ENCODE measurements at regions not wholly inside any gene's neighbourhood (a gene's known extent, or its start where the extent isn't known, plus 50 kb on each side); places are given as distances from the start of the nearest gene placed in this dataset.
A peak's percentile ranks its signal among the peaks of the same experiment; 100 is the strongest.

DNA sequence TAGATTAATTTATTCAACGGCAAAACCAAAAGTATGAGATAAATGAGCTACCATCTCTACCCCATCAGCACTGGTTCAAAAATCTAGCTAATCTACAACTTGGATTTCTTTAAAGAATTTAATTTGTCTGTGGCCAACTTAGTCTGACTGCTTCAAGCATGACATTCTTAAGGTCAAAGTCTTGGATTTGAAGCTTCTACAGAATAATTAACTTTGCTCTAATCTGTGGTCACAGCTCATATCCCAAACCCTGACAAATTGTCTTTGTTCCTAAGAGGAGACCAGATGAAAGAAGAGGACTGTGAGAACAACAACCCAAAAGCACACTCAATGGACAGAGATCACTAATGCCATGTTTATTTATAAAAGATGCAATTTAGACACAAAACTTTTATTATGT is 166.9 kb upstream of the EPHA7 start:
- TF ChIP-seq, protein P1, sequence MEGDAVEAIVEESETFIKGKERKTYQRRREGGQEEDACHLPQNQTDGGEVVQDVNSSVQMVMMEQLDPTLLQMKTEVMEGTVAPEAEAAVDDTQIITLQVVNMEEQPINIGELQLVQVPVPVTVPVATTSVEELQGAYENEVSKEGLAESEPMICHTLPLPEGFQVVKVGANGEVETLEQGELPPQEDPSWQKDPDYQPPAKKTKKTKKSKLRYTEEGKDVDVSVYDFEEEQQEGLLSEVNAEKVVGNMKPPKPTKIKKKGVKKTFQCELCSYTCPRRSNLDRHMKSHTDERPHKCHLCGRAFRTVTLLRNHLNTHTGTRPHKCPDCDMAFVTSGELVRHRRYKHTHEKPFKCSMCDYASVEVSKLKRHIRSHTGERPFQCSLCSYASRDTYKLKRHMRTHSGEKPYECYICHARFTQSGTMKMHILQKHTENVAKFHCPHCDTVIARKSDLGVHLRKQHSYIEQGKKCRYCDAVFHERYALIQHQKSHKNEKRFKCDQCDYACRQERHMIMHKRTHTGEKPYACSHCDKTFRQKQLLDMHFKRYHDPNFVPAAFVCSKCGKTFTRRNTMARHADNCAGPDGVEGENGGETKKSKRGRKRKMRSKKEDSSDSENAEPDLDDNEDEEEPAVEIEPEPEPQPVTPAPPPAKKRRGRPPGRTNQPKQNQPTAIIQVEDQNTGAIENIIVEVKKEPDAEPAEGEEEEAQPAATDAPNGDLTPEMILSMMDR (IDR thresholded peaks at IDR 0.05; ENCODE audit: insufficient read depth, low read length, poor library complexity, severe bottlenecking) = no peak
- H3K27me3 ChIP-seq (ENCODE audit: control insufficient read depth, insufficient read depth, low read length) = no peaks in the 10 kb centered on the region
- peak; percentile 60 for DNase-seq (ENCODE audit: low read depth)
- no peak overlapping the region for H3K4me3 ChIP-seq (ENCODE audit: low read depth, low read length)
- no peaks in the 10 kb centered on the region for H3K36me3 ChIP-seq (ENCODE audit: control insufficient read depth, insufficient read depth, low read length)

DNA sequence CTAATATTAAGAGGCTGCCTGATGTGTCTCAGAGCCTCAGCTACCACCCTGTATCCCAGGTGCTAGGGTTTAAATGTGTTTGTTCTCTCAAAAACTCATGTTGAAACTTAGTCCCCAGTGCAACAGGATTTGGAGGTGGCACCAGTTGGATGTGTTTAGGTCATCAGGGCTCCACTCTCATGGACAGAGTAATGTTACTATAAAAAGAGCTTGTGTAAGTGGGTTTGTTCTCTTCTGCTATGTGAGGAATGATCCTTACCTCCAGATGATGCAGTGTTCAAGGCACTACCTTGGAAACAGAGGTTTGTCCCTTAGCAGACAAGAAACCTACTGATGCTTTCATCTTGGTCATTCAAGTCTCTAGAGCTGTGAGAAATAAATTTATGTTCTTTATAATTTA is 164.9 kb upstream of the EPHA7 start:
- no peak for DNase-seq (ENCODE audit: low read depth)
- H3K36me3 ChIP-seq (ENCODE audit: control insufficient read depth, insufficient read depth, low read length) = no peaks in the 10 kb centered on the region
- H3K27me3 ChIP-seq (ENCODE audit: control insufficient read depth, insufficient read depth, low read length) = no peaks in the 10 kb centered on the region
- TF ChIP-seq, protein P1 (IDR thresholded peaks at IDR 0.05; ENCODE audit: insufficient read depth, low read length, poor library complexity, severe bottlenecking) = no peak
- H3K4me3 ChIP-seq (ENCODE audit: low read depth, low read length) = no peak overlapping the region

DNA sequence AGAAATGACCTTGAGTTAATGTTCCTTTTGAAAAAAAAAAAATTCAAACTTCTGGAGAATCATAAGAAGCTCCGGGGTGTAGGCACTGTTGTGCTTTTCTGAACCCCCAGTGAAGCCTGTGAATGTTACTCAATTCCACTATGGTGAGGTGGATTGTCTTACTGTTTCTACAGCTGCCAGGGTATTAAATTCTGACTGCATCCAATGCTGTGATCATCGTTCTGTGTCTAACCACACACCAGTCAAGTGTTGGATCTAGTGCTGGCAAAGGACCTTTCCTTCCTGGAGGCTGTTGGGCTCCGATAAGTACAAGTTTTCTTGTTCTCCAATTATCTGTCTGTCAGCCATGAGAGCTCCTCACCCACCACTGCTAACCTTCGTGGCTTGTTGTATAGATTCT is 162.0 kb upstream of the EPHA7 start:
- Histone ChIP-seq H3K36me3 (ENCODE audit: control insufficient read depth, insufficient read depth, low read length) (no peaks in the 10 kb centered on the region), H3K27me3 (ENCODE audit: control insufficient read depth, insufficient read depth, low read length) (no peaks in the 10 kb centered on the region), H3K4me3 (ENCODE audit: low read depth, low read length) (no peak overlapping the region)
- TF ChIP-seq, protein P1 (IDR thresholded peaks at IDR 0.05; ENCODE audit: insufficient read depth, low read length, poor library complexity, severe bottlenecking) = no peak
- DNase-seq (ENCODE audit: low read depth) = peak; percentile 75

DNA sequence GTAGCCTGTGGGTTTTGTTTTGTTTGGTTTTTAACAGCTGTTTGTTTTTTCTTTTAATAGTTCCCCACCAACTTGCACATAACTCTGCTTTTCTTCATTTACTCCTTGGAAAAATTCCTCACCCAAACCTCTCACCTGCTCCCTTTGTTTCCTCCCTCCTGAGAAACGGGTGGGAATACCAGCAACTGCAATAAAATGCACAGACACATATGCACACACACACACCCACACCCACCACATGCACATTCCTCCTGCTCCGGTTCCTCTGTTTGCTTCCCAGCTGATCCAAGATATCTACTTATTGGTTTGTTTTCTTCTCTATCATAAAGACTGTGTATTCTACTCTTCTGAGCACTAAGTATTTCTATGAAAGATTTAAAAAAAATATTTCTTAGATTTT is 161.1 kb upstream of the EPHA7 start:
- TF ChIP-seq, protein P1 (IDR thresholded peaks at IDR 0.05; ENCODE audit: insufficient read depth, low read length, poor library complexity, severe bottlenecking) = no peak
- no peak for DNase-seq (ENCODE audit: low read depth)
- no peaks in the 10 kb centered on the region for H3K36me3 ChIP-seq (ENCODE audit: control insufficient read depth, insufficient read depth, low read length)
- H3K27me3 ChIP-seq (ENCODE audit: control insufficient read depth, insufficient read depth, low read length) = no peaks in the 10 kb centered on the region
- H3K4me3 ChIP-seq (ENCODE audit: low read depth, low read length) = no peak overlapping the region

DNA sequence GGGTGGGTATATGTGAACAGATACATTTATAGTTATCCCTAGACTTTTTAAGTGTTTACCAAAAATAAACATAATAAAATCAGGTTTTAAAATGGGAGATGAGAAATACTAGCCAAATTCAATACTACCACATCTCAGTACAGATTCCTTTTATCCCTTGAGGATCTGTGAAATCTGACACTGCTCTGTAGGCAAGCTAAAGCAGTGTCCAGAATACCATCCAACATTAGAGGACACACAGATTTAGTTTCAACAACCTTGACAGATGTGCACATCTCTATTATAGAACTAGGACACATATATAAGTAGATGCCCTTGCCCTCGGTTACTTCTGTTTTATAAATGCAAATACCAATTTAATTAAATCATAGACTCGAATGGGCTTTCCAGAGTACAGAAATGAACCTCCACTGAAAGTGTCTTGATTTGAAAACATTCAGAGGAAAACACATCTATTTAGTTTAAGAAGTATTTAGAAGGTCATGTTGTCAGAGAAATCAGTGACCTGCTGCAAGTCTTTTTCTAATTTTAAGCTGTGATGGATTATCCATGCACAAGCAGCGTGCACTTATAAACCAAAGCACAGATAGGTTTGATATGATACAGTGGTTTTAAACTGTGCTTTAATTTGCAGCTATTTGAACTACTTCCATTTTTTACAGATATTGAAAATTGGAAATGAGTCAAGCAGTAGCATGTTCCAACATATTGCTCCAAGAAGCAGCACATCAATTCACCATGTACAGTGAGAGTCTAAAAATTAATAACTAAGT is 156.3 kb upstream of the EPHA7 start:
- DNase-seq (ENCODE audit: low read depth) = no peak
- no peaks in the 10 kb centered on the region for H3K27me3 ChIP-seq (ENCODE audit: control insufficient read depth, insufficient read depth, low read length)
- H3K4me3 ChIP-seq (ENCODE audit: low read depth, low read length) = no peak overlapping the region
- no peaks in the 10 kb centered on the region for H3K36me3 ChIP-seq (ENCODE audit: control insufficient read depth, insufficient read depth, low read length)
- TF ChIP-seq, protein P1 (IDR thresholded peaks at IDR 0.05; ENCODE audit: insufficient read depth, low read length, poor library complexity, severe bottlenecking) = no peak

DNA sequence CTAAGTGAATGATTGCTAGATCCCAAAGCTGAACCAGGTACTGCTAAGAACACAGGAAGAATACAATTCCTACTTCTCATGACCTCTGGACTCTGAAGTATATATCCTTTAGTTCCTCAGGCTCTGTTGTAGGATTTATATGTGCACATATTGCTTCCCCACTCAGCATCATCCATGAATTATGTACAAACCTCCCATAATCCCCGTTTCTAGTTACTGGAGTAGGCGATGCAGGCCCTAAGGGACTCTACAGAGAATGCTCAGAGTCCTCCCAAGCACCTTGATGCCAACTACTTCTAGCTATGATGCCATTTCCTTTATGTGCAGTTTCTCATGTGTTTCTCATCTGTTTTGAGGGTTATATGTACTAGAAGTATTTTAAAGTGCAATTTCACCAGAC is 154.9 kb upstream of the EPHA7 start:
- TF ChIP-seq, protein P1 (IDR thresholded peaks at IDR 0.05; ENCODE audit: insufficient read depth, low read length, poor library complexity, severe bottlenecking) = no peak
- no peak for DNase-seq (ENCODE audit: low read depth)
- no peak overlapping the region for H3K4me3 ChIP-seq (ENCODE audit: low read depth, low read length)
- no peaks in the 10 kb centered on the region for H3K27me3 ChIP-seq (ENCODE audit: control insufficient read depth, insufficient read depth, low read length)
- no peaks in the 10 kb centered on the region for H3K36me3 ChIP-seq (ENCODE audit: control insufficient read depth, insufficient read depth, low read length)

All from kidney epithelial cell (primary cell).